ENCODE measurements at regions not wholly inside any gene's neighbourhood (a gene's known extent, or its start where the extent isn't known, plus 50 kb on each side); places are given as distances from the start of the nearest gene placed in this dataset.

- TF ChIP-seq OSR1 (CRISPR knock-in tag; IDR thresholded peaks at IDR 0.05) (no peak), CREB5 (CRISPR knock-in tag; IDR thresholded peaks at IDR 0.05; ENCODE audit: low read depth) (no peak), ESRRG (CRISPR knock-in tag; IDR thresholded peaks at IDR 0.05) (no peak), TOX (CRISPR knock-in tag; IDR thresholded peaks at IDR 0.05; ENCODE audit: borderline replicate concordance) (no peak), PATZ1 (CRISPR knock-in tag; IDR thresholded peaks at IDR 0.05; ENCODE audit: borderline replicate concordance) (no peak), TSHZ2 (CRISPR knock-in tag; IDR thresholded peaks at IDR 0.05) (no peak), PPARA (CRISPR knock-in tag; IDR thresholded peaks at IDR 0.05; ENCODE audit: borderline replicate concordance) (no peak), ZFP30 (CRISPR knock-in tag; IDR thresholded peaks at IDR 0.05) (no peak)
Observed at GRCh38 chr4:24057915-24058559, 168.2 kb upstream of the PPARGC1A start.
